T-helper 1 cell treated with Interleukin-12 subunit alpha and Interleukin-12 subunit beta and Interleukin-4 antibody, amounts not matched to agents 30 μg/mL and 1 μg/mL, for 36 hours (primary cell): ENCODE measurements at regions not wholly inside any gene's neighbourhood (a gene's known extent, or its start where the extent isn't known, plus 50 kb on each side); places are given as distances from the start of the nearest gene placed in this dataset.
"Not testable (repeated sequence)": the region's sequence is repeated elsewhere in the genome, so short reads cannot be mapped to it uniquely, and the experiment has no call there.

Experiments used
- H3K27ac Mint-ChIP-seq: one replicate; pipeline ENCODE4 v1.8.0; 2021; ENCODE audit warnings: mild to moderate bottlenecking, mixed read lengths
- H3K27me3 Mint-ChIP-seq: one replicate; pipeline ENCODE4 v1.8.0; 2021; ENCODE audit warnings: low read depth, mixed read lengths
- H3K36me3 Mint-ChIP-seq: one replicate; pipeline ENCODE4 v1.8.0; 2021; ENCODE audit warnings: low read depth, mixed read lengths
- H3K4me1 Mint-ChIP-seq: one replicate; pipeline ENCODE4 v1.8.0; 2021; ENCODE audit warnings: low read depth, mixed read lengths
- H3K4me3 Mint-ChIP-seq: one replicate; pipeline ENCODE4 v1.8.0; 2021; ENCODE audit warnings: mild to moderate bottlenecking, moderate library complexity, mixed read lengths
- H3K9me3 Mint-ChIP-seq: one replicate; pipeline ENCODE4 v1.8.0; 2021; ENCODE audit warnings: mixed read lengths

- no peaks in the 10 kb centered on the region for H3K27me3 Mint-ChIP-seq
- H3K4me1 Mint-ChIP-seq = no peaks in the 10 kb centered on the region
- H3K36me3 Mint-ChIP-seq = no peaks in the 10 kb centered on the region
- H3K9me3 Mint-ChIP-seq = peaks cover 51% of the 10 kb centered on the region
- no peak overlapping the region for H3K4me3 Mint-ChIP-seq
- no peak overlapping the region for H3K27ac Mint-ChIP-seq
Observed at GRCh38 chr7:68697796-68698280, 900.4 kb upstream of the AUTS2 start.

DNA sequence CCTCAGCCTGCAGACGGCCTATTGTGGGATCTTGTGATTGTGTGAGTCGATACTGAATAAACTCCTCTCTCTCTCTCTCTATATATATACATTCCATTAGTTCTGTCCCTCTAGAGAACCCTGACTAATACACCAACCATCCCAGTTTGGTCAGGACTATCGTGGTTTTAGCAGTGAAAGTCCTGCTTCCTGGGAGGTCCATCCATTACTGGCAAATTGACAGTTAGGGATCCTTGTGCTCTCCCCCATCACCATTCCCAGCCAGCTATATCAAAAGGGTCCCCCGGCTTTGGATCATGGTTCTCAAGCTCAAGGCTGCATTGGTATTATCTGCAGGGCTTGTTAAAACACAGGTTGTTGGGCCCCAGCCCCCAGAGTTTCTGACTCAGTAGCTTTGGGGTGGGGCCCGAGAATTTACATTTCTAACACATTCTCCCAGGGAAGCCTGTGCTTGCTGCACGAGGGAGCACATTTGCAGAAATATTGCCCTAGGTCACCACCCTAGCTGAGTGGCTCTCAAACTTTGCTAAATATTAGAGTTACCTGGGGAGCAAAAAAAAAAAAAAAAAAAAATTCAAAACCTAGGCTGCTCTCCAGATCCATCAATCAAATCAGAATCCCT lies 899.1 kb upstream of the AUTS2 start:
- Mint-ChIP-seq H3K4me3 (no peak overlapping the region), H3K36me3 (no peaks in the 10 kb centered on the region), H3K9me3 (peaks cover 52% of the 10 kb centered on the region), H3K27ac (no peak overlapping the region), H3K27me3 (no peaks in the 10 kb centered on the region), H3K4me1 (no peaks in the 10 kb centered on the region)

GRCh38 chr7:68700414-68700813 lies 897.9 kb upstream of the AUTS2 start:
- Mint-ChIP-seq H3K9me3 (peaks cover 40% of the 10 kb centered on the region), H3K4me1 (no peaks in the 10 kb centered on the region), H3K36me3 (no peaks in the 10 kb centered on the region), H3K27me3 (no peaks in the 10 kb centered on the region), H3K27ac (no peak overlapping the region), H3K4me3 (no peak overlapping the region)

- peaks cover 28% of the 10 kb centered on the region for H3K9me3 Mint-ChIP-seq
- H3K4me3 Mint-ChIP-seq = no peak overlapping the region
- no peaks in the 10 kb centered on the region for H3K4me1 Mint-ChIP-seq
- no peaks in the 10 kb centered on the region for H3K27me3 Mint-ChIP-seq
- no peaks in the 10 kb centered on the region for H3K36me3 Mint-ChIP-seq
- H3K27ac Mint-ChIP-seq = no peak overlapping the region
Observed at GRCh38 chr7:68706291-68706690, 892.0 kb upstream of the AUTS2 start.

DNA sequence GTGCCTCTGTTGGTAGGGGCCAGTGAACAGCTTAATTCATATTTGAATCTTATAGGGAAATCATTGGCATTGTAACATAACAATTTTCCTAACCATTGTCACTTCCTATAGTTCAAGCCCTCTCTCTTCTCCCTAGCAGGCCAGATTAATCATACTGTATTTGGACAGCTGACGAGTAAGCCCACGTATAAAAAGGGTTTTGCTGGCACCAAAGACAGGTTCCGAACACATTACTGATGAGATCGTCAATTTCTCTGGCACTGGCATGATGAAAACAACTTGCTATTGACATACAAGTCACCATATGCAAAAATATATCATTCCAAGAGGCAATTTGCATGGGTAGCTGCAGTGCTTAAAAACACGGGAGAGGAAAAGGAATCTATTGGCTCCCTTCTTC lies 891.1 kb upstream of the AUTS2 start:
- Mint-ChIP-seq H3K27ac (no peak overlapping the region), H3K27me3 (no peaks in the 10 kb centered on the region), H3K4me3 (no peak overlapping the region), H3K9me3 (peaks cover 30% of the 10 kb centered on the region), H3K4me1 (no peaks in the 10 kb centered on the region), H3K36me3 (no peaks in the 10 kb centered on the region)

DNA sequence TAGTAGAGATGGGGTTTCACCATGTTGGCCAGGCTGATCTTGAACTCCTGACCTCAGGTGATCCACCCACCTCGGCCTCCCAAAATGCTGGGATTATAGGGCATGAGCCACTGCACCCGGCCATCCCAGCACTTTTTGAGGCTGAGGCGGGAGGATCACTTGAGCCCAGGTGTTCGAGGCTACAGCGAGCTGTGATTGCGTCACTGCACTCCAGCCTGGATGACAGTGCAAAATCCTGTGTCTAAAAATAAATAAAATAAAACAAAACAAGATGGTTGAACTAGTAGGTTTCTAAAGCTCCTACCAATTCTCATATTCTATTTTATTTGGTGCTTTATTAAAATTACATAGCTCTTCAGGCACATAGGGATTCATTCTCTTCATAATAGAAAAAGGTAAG lies 890.3 kb upstream of the AUTS2 start:
- Mint-ChIP-seq H3K27ac (no peak overlapping the region), H3K27me3 (no peaks in the 10 kb centered on the region), H3K36me3 (no peaks in the 10 kb centered on the region), H3K4me3 (no peak overlapping the region), H3K4me1 (no peaks in the 10 kb centered on the region), H3K9me3 (peaks cover 34% of the 10 kb centered on the region)

DNA sequence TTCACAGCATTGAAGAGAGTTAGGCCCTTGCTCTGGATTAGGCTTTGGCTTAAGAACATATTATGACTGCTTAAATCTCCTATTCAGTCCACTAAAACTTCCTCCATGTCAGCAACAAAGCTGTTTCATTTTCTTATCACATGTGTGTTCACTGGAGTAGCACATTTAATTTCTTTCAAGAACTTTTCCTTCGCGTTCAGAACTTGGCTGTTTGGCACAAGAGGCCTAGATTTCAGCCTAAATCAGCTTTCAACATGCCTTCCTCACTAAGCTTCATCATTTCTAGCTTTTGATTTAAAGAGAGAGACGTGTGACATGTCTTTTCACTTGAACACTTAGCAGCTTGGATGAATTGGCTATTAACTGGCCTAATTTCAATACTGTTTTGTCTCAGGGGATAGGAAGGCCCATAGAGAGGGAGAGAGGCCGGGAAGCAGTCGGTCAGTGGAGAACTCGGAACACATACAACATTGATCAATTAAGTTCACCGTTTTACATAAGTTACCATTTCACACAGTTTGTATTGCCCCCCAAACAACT lies 885.2 kb upstream of the AUTS2 start:
- H3K4me1 Mint-ChIP-seq = no peaks in the 10 kb centered on the region
- peaks cover 28% of the 10 kb centered on the region for H3K9me3 Mint-ChIP-seq
- H3K36me3 Mint-ChIP-seq = no peaks in the 10 kb centered on the region
- H3K27me3 Mint-ChIP-seq = no peaks in the 10 kb centered on the region
- no peak overlapping the region for H3K27ac Mint-ChIP-seq
- H3K4me3 Mint-ChIP-seq = no peak overlapping the region

- peaks cover 27% of the 10 kb centered on the region for H3K9me3 Mint-ChIP-seq
- H3K4me3 Mint-ChIP-seq, H3K27me3 Mint-ChIP-seq, H3K36me3 Mint-ChIP-seq, H3K27ac Mint-ChIP-seq, H3K4me1 Mint-ChIP-seq: not testable (repeated sequence)
Observed at GRCh38 chr7:68714135-68714534, 884.1 kb upstream of the AUTS2 start.

DNA sequence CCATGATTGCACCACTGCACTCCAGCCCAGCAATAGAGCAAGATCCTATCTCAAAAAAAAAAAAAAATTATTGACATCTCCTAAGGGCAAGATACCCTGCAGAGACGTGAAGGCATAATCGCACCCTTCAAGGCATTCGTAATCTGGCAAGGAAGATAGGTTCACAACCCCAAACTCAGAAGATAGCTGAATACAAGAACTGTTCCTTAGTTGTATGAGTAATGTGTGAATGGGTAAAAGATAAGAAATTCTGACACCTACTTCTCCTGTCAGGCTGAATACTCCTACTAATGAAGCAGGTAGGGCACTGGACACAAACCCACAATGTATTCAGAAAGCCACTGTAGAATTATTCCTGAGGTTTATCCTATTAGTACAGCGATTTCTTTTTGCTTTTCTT lies 882.4 kb upstream of the AUTS2 start:
- Mint-ChIP-seq H3K4me3 (no peak overlapping the region), H3K27ac (no peak overlapping the region), H3K9me3 (peaks cover 22% of the 10 kb centered on the region), H3K4me1 (no peaks in the 10 kb centered on the region), H3K27me3 (no peaks in the 10 kb centered on the region), H3K36me3 (no peaks in the 10 kb centered on the region)

GRCh38 chr7:68717176-68717575 lies 881.1 kb upstream of the AUTS2 start:
- Mint-ChIP-seq H3K4me1 (no peaks in the 10 kb centered on the region), H3K27me3 (no peaks in the 10 kb centered on the region), H3K9me3 (peaks cover 19% of the 10 kb centered on the region), H3K4me3 (no peak overlapping the region), H3K27ac (no peak overlapping the region), H3K36me3 (no peaks in the 10 kb centered on the region)

DNA sequence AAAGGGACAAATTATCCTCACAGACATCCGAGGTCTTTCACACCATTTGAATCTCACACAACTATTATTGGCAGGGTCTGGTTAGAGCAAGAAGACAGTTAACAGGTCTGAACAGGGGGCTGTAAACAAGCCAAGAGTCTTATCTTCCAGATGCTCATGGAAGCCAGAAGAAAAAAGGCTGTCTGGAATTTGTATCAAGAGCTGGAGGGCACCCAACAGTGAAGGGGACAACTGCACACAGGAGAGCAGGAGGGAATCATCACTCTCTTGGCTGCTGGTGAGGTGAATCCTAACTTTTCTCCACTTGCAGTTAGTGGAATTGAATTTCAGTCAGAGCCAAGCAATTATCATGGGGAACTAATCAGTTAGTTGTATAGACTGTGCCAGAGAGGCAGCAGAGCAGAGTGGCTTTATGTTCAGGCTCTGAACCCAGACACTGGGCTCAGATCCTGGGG lies 880.2 kb upstream of the AUTS2 start:
- no peak overlapping the region for H3K4me3 Mint-ChIP-seq
- H3K9me3 Mint-ChIP-seq = peaks cover 20% of the 10 kb centered on the region
- no peaks in the 10 kb centered on the region for H3K27me3 Mint-ChIP-seq
- no peaks in the 10 kb centered on the region for H3K36me3 Mint-ChIP-seq
- no peak overlapping the region for H3K27ac Mint-ChIP-seq
- no peaks in the 10 kb centered on the region for H3K4me1 Mint-ChIP-seq

GRCh38 chr7:68720697-68721096 lies 877.6 kb upstream of the AUTS2 start:
- Mint-ChIP-seq H3K4me1 (no peaks in the 10 kb centered on the region), H3K27me3 (no peaks in the 10 kb centered on the region), H3K9me3 (peaks cover 18% of the 10 kb centered on the region), H3K4me3 (no peak overlapping the region), H3K27ac (no peak overlapping the region), H3K36me3 (no peaks in the 10 kb centered on the region)

DNA sequence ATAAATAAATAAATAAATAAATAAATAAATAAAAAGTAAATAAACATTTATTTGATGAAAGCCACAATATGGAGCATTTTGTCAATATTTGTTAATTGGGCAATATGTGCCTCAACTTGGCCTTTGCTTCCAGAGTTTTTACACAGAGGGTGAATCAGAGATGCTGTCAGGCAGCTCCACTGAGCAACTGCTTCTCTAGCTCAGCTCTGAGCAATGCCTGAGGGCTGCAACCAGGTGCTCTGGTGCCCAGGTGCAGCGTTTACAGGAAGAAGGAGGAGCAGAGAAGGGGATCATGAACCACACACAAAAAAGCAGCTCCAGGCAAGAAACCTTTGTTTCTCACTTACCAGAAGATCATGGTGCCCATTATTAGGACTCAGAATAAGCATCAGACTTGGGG lies 876.2 kb upstream of the AUTS2 start:
- H3K27ac Mint-ChIP-seq = no peak overlapping the region
- no peaks in the 10 kb centered on the region for H3K36me3 Mint-ChIP-seq
- H3K4me3 Mint-ChIP-seq = no peak overlapping the region
- H3K4me1 Mint-ChIP-seq = no peaks in the 10 kb centered on the region
- peaks cover 30% of the 10 kb centered on the region for H3K9me3 Mint-ChIP-seq
- H3K27me3 Mint-ChIP-seq = no peaks in the 10 kb centered on the region

GRCh38 chr7:68724965-68725364 lies 873.3 kb upstream of the AUTS2 start:
- peaks cover 33% of the 10 kb centered on the region for H3K9me3 Mint-ChIP-seq
- H3K27me3 Mint-ChIP-seq = no peaks in the 10 kb centered on the region
- H3K36me3 Mint-ChIP-seq = no peaks in the 10 kb centered on the region
- no peak overlapping the region for H3K27ac Mint-ChIP-seq
- H3K4me3 Mint-ChIP-seq = no peak overlapping the region
- no peaks in the 10 kb centered on the region for H3K4me1 Mint-ChIP-seq

DNA sequence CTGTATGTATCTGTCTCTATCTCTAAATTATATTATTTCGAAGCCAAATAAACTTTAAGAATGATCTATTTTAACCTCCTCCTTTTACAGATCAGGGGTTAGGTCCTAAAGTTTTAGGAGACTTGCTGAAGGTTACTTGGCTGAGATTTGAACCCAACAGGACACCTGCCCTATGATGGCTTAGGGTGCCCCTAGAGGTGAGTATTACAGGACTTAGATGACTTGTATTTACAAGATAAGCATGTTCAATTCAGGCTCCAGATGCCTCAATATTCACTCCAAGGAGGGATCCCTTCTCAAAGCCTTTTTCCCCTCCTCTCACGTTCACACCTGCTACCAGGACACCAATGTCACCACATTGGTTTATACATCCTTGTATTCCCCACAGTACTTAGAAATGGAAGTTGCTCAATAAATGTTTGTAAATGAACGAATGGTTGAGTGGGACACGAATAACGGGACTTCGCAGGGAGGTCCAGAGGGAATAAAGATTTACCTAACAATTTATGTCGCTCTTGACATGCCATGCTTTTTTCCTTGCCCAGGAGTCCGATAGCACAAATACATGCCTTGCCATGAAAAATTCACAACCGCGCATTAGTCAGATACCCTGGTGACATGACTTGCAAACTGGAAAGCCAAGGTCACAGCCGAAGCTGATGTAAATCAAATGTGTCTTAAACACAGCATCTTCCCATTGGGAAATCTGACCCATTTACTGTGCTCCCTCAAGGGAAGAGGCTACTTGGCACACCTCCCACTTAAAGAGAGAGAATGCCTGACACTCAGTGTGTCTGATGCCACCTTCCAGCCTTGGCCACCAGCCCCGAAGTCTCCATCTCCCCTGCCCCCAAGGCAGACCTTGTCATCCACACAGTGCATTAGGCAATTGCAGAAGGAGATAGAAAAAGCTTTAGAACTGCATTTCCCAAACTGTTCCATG lies 872.2 kb upstream of the AUTS2 start:
- Mint-ChIP-seq H3K9me3 (peaks cover 33% of the 10 kb centered on the region), H3K4me3 (no peak overlapping the region), H3K27ac (no peak overlapping the region), H3K36me3 (no peaks in the 10 kb centered on the region), H3K4me1 (no peaks in the 10 kb centered on the region), H3K27me3 (no peaks in the 10 kb centered on the region)
